GM21390 (cell line): ENCODE measurements at regions not wholly inside any gene's neighbourhood (a gene's known extent, or its start where the extent isn't known, plus 50 kb on each side); places are given as distances from the start of the nearest gene placed in this dataset.

Experiments used
- ATAC-seq: cut with Tn5 transposase; IDR thresholded peaks from one replicate; pipeline ENCODE4 v1.9.1; 2021; ENCODE audit not compliant: unreplicated experiment

DNA sequence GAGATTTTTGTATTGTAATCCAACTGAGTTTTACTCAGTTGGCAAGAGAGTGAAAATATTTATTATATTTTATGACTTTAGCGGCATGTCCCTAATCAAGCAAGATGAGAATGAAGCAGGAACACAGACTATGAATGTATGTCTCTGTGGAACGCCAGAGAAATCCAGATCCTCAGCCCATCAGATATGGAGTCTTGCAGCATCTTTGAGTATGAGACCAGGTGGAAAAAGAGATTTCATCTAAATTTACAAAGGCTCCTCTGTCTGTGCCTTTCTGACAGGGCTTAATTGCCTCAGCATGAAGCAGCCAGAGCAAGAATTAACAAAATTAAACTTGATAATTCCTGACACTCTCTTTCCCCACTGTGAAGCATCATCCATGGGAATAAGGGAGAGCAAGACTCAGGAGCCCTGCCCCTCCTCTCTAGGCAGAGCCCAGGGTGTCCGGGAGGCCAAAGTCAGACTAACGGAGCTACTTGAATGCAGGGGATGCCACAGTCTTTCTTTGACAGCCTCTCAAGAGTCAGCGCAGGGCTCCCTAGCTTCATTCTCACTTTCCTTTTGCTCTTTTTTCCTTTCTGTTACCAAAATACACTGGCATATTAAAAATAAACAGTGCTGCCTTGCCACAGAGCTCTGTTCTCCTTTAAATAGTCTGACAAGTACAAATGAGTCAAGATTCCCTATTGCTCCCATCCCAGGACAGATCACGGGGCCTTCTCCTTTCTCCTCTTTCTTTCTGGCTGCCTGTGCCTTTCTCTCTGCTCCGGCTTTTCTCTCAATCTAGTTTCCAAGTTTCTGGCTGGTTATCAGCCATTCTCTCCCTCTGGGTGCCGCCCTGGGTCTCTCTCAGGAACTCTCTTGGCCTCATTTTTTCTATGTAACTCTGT, 132.2 kb upstream of the INHBA start:
- ATAC-seq = no peak

DNA sequence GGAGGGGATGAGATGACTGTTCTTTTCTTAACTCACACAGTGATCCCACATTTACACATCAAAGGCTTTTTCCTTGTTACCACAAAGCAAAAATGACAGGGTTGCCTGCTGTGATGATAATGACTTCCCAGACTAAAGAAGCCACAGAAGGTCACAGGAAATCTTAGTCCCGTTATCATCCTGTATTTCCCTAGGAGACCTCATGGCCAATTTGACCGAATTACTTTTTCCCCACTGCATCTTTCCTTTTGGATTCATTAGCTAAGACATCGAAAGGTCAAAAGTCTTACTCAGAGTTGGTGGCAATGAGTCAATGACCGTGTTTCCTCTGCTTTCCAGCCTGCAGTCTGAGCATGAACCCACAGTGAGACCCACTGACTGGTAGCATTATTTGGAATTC, 130.1 kb upstream of the INHBA start:
- ATAC-seq = no peak

DNA sequence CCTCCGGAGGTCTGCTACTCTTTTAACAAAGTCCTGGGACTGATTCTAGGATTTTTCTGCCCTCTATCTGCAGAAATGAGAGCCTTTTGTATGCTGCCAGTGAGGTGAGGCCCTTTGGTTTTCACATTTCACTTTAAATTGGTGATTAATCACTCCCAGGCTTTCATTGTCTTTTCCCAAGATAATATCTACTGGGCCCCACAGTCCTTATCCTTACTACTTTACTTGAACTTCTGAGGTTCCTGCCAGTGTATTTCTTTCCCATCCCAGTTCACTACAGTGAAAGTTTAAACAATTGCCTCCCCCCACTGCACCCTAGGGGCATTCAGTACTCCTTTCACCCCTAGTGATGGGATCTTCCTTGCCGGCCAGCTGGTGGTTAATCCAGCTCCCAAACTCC, 127.4 kb upstream of the INHBA start:
- no peak for ATAC-seq

DNA sequence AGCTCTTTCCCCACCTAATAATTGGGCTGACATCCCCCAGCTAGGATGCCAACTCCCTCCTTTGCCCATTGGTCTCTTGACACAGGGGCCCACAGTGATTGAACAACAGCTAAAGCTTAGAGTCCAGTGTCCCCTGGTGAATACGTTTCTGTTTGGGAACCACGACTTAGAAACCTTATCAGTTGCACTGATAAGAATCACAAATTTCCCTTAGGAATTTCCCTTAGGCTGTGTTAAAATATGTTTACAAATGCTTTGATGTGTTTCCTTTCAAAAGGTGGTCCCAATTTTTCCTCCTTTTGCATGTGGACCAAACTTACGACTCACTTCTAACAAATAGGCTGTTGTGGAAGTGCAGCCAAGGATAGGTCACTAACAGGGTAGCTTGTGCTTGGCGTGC, 126.0 kb upstream of the INHBA start:
- no peak for ATAC-seq

DNA sequence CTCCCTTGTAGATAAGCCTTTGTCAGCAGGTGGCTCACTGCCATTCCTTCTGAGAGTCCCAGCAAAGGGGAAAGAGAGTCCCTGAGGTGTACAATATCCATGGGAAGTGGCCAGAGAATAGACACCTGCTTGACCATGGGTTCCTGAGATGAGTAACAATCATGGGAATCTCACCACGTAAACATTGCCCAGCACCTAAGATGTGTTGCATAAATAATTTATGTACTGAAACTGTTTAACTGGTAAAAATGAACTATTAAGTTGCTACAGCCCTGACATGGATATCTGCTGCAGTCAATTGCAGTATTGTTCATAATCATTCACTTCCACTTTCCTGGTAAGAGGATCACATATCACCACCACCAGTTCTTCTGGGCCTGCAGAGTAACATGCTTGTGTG, 123.8 kb upstream of the INHBA start:
- no peak for ATAC-seq

DNA sequence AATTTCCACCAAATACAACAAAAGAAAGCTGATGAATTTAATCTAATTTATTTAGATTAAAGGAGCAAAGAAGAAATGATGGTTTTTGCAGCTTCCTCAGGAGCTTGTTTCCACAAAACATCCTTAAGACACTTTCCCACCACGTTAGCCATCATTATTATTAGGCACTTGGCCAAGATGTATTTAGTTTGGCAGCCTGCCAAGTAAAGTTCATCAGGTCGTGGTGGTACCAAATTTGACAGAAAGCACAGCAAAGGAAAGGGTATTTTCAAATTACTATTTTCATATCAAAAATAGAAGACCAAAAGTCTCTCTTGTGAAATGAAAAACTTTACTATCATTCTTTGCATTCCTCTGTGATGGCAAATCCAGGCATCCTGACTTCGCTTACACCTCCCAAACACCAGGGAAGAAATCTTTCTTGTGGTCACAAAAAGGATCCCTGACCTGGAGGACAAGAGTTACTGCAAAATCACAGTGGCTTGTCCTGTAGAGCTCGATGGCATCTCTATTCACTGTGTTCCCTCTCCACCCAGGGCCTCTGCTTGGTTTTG, 123.1 kb upstream of the INHBA start:
- ATAC-seq = no peak

DNA sequence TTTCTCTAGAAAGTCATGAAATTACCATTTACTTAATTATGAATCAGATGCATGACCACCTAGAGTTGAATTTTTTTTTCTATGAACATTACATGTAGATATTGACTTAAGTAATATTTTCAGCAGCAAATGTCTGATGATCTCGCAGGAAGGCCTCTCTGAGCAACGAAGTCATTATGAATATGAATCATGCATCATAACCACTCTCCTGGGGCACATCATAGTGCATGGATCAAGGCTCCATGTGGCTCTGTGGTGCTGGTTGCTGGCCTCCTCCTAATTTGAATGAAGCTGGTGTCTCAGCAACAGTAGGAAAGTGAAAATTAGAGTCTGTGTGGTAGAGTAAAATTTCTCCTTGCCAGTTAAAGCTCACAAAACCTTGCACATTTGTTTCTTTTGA, 121.4 kb upstream of the INHBA start:
- ATAC-seq = no peak

DNA sequence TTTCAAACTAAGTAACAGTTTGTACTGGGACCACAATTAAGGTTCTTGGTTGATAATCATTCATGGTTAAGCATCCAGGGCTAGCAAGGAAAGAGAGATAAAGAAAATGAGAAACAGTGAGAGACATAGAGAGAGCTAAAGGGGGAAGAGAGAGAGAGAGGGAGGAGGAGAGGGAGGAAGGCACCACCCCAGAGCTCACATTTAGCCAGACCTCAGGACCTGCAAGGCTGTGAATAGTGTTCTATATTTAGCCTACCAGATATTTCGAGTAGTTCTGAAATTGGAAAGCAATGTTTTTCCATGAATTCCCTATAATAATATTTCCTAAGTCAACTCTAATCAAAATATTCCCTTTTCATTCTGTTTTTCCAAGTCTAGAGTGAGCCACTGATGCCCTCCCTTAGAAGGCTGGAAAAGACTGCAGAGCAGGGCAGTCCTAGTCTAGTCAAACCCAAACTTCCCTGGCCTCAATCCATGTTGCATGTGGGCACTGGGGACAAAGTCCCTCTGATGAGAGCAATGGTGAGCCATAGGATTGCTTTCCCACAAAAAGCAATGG, 119.4 kb upstream of the INHBA start:
- no peak for ATAC-seq

DNA sequence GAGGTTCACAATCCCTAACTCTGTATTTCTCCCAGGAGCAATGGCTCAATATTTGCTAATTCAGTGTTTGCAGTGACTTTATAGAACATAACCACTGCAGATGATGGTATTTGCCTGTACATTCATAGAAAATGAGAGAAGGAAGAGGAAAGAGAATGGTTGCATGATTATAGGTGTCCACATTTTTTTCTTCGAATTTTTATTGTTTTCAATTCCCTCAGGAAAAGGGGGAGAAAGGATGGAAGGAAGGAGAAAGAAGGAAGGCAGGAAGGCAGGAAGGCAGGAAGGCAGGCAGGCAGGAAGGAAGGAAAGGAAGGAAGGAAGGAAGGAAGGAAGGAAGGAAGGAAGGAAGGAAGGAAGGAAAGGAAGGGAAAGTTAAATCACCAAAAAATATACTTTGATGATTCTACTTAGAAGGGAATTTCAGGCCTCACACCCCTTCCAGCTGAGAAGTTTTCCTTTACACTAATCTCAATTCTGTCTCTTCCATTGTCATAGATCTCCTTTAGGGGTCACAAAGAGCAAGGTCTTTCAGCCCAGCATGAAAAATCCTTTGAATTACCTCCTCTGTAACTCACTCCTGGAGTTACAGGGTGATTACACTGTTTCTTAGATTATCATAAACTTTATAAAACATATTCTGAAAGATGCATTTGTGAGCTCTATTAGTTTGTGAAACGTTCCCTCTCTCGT, 118.8 kb upstream of the INHBA start:
- no peak for ATAC-seq

DNA sequence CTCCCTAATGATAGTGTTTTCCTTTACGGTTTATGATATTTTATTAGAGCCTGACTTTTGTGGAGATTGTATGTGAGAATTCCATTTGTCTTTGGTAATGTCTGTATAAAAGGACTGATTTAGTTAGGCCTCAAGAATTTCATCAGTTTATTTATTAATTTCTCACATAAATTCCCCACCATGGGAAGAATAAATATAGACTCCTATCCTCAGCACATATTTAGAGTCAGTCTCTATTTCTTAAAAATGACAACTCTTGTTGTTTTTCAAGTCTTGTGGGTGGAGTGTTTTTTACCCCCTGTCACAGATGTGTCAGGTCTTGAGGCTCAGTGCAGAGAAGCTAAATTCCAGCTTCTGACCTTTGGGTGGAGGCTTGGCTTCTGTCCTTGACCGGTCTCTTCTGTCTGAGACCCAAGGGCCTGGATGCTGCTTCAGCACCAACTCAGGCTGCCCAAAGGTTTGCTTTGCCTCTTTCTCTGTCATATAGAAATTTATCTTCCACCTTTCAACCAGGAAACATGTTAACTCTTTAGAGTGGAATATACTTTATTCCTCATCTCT, 117.3 kb upstream of the INHBA start:
- ATAC-seq = no peak

DNA sequence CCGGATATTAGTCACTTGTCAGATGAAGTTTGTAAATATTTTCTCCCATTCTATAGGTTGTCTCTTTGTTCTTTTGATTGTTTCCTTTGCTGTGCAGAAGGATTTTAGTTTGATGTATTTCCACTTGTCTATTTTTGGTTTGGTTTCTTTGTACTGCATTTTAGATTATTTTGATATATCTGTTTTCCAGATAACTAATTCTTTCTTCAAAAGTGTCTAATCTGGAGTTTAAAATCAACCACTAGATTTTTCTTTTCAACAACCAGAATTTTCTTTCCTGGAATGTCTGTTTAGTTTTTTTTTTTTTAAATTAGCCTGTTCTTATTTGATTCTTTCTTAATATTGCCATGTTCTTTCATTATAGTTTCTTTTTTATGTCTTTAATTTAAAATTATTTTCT, 116.8 kb upstream of the INHBA start:
- ATAC-seq = no peak

DNA sequence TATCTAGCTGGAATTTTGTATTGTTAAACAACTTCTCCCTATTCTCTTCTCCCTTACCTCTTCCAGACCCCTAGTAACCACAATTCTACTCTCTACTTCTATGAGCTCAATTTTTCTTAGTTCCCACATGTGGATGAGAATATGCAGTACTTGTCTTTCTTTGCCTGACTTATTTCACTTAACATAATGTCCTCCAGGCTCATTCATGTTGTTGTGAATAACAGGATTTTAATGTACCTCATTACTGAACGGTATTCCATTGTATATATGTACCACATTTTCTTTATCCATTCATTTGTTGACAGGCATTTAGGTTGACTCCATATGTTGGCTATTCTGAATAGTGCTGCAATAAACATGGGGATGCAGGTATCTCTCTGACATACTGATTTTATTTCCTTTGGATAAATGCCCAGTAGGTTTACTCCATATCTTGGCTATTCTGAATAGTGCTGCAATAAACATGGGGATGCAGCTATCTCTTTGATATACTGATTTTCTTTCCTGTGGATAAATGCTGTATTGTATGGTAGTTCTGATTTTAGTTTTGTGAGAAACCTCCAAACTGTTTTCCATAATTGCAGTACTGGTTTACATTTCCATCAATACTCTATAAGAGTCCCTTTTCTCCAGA, 116.0 kb upstream of the INHBA start:
- ATAC-seq = no peak

DNA sequence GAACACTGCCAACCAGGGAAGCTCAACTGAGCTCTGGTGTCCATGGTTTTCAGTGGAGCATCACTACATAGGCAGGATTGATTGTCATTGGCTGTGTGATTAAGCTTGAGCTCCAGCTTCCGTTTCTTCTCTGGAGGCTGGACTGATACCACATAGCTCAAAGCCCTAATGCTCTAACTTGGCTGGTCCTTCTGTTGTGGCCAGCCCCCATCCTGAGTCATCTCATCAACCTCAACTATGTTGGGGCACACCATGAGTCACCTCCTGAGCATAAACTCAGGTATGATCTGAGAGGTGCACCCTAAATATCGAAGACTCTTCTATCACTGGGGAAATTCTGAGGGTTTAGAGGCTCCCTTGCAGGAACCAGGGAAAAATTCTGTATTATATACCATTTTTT, 114.5 kb upstream of the INHBA start:
- no peak for ATAC-seq

DNA sequence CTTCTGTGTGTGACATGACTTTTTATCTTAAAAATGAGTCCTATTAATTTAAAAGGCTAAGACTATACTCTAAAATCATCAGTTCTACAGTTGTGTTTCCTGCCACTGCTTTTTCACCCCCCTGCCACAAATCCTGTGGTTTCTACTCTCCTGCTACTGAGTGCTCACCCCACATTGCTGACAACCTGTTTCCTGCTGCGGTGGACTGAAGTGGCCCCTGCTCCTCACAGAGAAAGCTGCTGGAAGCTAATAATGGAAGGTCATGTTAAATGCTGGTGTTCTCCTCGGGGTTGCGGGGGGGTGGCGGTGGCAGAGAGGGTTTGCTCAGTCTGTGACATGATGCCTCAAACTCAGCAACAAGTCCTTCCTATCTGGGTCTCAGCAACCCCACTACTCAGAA, 113.2 kb upstream of the INHBA start:
- ATAC-seq = peak; percentile 64

DNA sequence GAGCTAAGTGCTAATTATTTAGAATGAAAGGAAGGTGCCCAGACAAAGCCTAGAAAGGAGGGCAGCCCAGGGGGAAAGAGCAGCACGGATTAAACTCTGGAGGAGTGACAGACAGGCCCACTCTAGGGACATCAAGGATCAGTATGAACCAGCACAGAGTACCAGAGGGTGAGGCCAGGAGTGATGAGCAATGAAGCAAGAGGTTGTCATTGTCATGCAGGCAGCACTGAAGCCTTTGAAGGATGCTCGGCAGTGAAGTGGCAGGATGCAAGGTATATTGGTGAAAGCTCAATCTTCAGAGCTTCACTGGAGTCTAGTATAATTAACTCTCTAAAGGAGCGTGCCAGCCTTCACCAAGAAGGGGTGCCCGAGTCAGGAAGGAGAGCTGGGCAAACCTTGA, 112.0 kb upstream of the INHBA start:
- no peak for ATAC-seq

DNA sequence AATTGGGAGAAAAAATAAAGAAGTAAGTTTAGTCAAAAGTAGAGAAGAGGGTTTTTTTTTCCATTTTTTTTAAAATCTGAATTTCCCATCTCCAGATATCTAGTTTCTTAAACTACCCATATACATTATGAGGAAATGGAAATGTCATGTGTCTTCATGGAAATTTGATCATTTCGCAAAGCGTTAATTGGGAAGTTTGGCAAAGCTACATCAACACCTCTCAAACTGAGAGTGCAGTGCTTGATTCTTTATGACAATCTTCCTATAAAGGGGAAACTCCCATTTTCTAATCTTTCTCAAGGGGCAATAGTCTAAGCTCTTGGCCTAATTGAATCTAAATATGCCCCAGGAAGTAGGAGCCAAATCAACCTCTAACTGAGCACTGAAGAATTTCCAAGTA, 110.4 kb upstream of the INHBA start:
- ATAC-seq = no peak

DNA sequence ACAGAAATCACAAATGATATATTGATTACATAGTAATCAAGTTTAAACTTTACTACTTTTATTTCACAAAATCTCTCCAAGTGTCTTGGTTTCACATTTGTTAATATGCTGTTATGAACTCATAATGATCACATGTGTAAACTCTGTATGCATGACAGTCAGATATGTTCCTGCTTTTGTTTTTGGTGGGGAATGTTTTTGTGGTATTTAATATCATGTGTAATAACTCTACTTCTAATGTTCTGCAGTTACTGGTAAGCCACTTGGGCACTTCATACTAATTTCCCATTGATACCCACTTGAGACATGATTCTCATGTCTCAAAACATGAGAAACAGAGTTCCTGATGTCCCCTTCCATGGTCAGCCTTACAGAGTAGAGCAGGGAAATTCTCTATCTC, 109.1 kb upstream of the INHBA start:
- no peak for ATAC-seq

DNA sequence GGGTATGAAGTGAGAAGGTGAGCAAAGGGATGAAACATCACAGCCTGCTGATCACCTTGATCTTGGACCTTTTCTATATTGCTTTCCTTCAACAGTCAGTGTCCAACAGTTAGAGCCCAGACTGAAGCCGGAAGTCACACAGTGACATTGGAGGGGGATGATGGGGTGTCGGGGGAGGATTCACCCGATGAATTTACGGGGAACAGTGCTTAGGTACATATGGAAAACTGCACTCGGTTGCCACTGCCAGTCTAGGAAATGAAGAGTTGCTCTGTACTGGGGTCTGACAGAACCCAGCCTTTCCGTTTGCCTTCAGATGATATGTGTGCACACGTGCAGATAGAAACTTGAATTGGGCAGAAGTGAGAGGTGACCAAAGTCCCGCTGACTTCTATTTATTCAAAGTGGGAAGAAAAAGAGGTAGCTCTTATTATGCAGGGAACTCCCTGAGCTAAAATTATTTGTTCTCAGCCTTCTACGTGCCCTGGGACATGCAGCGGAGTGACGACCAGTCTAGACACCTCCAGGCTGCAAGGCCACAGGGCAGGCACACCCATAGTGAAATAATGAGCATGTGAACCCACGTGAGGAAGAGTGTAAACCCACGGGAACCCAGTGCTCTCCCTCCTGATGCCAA, 107.2 kb upstream of the INHBA start:
- ATAC-seq = peak; percentile 93

DNA sequence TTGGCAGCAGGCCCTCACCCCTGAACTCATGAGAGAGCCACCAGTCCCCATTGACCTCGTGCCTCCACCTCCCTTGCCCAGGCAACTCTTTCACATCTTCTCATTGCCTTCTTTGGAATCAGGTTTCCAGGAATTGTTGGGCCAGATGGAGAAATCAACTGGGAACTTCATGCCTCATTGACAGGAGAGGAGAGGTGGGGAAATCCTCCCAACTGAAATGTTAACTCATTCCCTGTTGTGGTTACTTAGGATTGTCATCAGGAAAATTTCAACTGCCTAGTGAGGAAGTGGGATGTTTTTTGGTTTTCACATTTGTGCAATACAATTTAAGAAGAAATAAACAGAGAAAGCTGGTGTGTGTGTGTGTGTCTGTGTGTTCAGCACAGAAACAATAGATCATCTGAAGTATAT, 106.6 kb upstream of the INHBA start:
- ATAC-seq = no peak

DNA sequence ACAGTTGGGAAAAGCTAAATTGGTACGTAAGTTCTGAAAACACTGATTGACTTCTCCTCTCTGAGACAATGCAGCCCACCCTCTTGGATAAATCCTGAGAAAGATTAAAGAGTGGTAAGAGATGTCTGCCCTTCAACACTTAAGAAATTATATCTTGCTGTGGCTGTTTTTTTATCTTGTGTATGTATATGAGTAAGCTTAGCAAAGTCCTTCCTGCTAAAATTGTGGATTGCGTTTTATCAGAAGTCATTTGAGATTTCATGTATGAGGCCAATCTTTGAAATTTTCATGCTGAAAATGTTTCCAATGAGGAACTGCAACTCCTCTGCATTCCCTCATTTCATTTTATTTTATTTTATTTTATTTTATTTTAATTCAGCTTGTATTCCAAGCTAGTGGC, 106.2 kb upstream of the INHBA start:
- ATAC-seq = no peak

DNA sequence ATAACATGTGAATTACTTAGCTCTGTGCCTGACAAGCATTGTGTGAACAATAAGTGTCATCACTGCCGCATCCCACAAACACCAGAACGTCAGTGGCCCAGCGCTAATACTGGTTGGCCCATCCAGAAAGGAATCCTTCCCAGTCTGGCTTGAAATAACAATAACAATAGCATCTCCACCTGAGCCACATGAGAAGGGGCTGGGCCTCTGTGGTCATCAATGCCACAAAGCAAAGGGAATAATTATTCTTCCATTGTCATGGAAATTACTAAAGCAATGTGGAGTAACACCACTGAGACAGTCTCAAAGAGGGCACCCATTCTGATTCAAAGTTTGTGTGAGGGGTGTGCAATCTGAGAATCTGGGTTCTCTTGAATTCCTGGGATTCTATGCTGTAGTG, 105.7 kb upstream of the INHBA start:
- no peak for ATAC-seq
